ENCODE measurements at regions not wholly inside any gene's neighbourhood (a gene's known extent, or its start where the extent isn't known, plus 50 kb on each side); places are given as distances from the start of the nearest gene placed in this dataset.

DNA sequence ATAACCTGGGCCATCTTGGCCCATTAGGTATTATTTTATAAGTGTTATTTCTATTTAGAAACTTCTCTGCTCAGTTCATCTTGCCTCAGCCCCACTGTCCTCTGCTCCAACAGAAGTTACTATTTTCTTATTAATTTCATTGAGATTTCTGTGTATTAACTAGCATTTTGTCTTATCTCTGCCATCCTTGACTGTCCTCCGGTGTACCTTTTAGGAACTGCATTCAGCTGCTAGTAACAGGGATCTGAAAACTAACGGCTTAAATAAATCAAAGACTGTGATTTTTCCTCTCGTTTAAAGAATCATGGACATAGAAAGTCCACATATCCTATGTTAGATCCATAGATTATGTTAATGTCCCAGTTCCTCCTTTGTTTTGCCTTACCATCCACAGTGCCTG, 382.5 kb downstream of the MATN1 start:
- ATAC-seq, result no peak
- Mint-ChIP-seq H3K9me3 (ENCODE audit: low read depth) (no peaks in the 10 kb centered on the region), H3K36me3 (no peaks in the 10 kb centered on the region), H3K27me3 (peaks cover 14% of the 10 kb centered on the region), H3K4me3 (no peak overlapping the region), H3K4me1 (no peaks in the 10 kb centered on the region), H3K27ac (no peak overlapping the region)
- CTCF ChIA-PET, result no interaction called here
- DNase-seq, result no peak

DNA sequence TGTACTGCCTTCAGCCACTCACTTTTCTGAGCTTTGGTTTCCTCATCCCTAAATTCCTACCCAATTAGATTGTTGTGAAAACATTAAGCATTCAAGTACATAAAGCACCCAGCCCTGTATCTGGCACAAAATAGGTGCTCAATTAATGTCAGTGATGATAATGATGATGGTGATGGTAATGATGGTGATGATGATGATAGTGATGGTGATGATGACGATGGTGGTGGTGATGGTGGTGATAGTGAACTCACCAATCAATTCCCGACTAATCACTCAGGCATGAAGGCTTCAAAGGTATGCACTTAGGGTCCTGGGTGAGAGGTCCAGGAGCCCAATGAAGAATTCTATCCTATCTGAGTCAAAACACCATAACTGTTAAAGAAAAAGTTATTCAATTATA, 383.5 kb downstream of the MATN1 start:
- ATAC-seq, result no peak
- Mint-ChIP-seq H3K27ac (no peak overlapping the region), H3K36me3 (no peaks in the 10 kb centered on the region), H3K4me3 (no peak overlapping the region), H3K27me3 (peaks cover 12% of the 10 kb centered on the region), H3K9me3 (ENCODE audit: low read depth) (no peaks in the 10 kb centered on the region), H3K4me1 (no peaks in the 10 kb centered on the region)
- DNase-seq, result no peak
- CTCF ChIA-PET, result no interaction called here

DNA sequence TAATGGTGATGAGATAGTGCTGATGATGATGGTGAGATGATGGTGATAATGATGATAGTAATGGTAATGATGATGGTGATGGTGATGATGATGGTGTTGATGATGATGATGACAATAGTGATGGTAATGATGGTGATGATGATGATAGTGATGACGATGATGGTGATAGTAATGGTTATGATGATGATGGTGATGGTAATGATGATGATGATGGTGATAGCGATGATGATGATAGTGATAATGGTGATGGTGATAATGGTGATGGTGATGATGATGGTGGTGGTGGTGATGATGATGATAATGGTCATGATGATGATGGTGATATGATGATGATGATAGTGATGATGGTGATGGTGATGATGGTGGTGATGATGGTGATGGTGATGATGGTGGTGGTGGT, 384.6 kb downstream of the MATN1 start:
- H3K9me3 Mint-ChIP-seq (ENCODE audit: low read depth), result no peaks in the 10 kb centered on the region
- no peak overlapping the region for H3K4me3 Mint-ChIP-seq
- no peaks in the 10 kb centered on the region for H3K4me1 Mint-ChIP-seq
- peaks cover 12% of the 10 kb centered on the region for H3K27me3 Mint-ChIP-seq
- no peak for ATAC-seq
- CTCF ChIA-PET, result no interaction called here
- no peak for DNase-seq
- no peaks in the 10 kb centered on the region for H3K36me3 Mint-ChIP-seq
- H3K27ac Mint-ChIP-seq, result no peak overlapping the region

DNA sequence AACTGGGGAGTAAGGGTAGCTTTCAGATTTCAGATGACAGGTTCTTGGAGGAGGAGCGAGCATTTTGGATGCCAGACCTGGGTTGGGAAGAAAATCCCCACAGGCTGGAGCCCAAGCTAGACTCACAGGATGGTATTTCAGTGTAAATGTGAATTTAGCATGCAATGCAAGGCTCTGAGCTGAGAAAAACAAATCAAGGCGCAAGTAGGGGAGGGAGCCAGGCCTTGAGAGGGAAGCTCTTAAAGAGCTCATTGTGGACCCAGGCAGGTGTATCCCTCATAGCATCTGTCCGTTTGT, 386.1 kb downstream of the MATN1 start:
- ATAC-seq (no peak), DNase-seq (no peak)
- Mint-ChIP-seq H3K4me3 (no peak overlapping the region), H3K36me3 (no peaks in the 10 kb centered on the region), H3K4me1 (no peaks in the 10 kb centered on the region), H3K27ac (no peak overlapping the region), H3K9me3 (ENCODE audit: low read depth) (no peaks in the 10 kb centered on the region), H3K27me3 (peaks cover 4% of the 10 kb centered on the region)
- CTCF ChIA-PET, result no interaction called here

DNA sequence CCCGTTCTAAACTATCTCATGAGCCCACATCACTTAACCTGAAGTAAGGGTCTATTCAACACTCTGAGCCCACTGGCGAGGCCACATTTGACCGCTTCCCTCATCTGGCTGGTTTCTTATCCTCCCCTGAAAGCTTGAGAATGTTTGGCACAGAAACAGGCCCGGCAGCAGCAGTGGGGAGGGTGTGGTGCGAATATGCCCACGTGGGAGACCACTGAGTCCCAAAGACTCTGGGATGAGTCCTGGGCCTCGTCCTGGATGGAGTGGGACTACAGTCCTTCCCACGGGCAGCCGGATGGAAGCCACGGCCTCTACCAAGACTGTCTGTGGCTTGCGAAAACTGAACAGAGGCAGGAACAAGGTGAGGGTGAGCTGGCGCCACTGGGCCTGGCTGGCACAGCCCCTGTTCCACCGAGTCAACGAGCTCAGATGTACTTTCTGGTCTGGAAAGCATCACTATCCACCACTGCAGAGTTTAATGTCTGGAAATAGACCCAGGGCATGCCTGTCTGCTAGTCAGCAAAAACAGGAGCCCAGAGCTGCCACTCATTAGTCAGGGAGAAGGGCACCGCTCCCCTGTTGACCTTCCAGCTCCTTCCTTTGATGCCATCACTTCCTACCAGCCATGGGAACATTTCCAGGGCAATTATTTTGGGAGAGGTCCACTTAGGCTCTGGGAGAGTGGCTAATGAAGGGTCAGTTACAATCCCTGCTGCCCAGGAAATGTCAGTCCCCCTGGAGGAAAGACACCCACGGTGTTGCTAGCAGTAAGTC, 386.6 kb downstream of the MATN1 start:
- ATAC-seq (no peak), DNase-seq (peak; percentile 28)
- CTCF ChIA-PET, result no interaction called here

DNA sequence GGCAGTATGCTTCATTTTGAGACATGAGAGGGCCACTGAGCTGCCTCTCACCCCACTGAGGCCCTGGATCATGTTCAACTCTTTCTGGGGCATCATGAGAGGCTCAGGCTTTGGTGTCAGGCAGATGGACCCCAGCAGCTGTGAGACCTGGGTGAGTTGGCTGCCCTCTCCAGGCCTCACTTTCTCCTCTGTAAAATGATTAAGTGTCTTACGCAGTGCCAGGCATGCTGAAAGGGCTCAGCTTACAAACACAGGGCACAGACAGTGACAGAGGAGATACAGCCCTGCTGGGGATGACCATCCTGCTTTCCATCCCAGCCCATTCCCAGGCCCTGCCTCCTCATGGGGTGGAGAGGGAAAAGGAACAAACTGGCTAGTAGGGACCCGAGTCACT, 387.4 kb downstream of the MATN1 start:
- H3K9me3 Mint-ChIP-seq (ENCODE audit: low read depth), result no peaks in the 10 kb centered on the region
- no peaks in the 10 kb centered on the region for H3K4me1 Mint-ChIP-seq
- DNase-seq, result peak; percentile 33
- H3K27me3 Mint-ChIP-seq, result no peaks in the 10 kb centered on the region
- H3K27ac Mint-ChIP-seq, result no peak overlapping the region
- H3K4me3 Mint-ChIP-seq, result no peak overlapping the region
- CTCF ChIA-PET, result no interaction called here
- H3K36me3 Mint-ChIP-seq, result no peaks in the 10 kb centered on the region
- no peak for ATAC-seq

More for the DNA sequence above, 386.6 kb downstream of the MATN1 start:
- H3K27me3 Mint-ChIP-seq, result no peaks in the 10 kb centered on the region
- no peaks in the 10 kb centered on the region for H3K9me3 Mint-ChIP-seq (ENCODE audit: low read depth)
- no peaks in the 10 kb centered on the region for H3K36me3 Mint-ChIP-seq
- H3K4me1 Mint-ChIP-seq, result no peaks in the 10 kb centered on the region
- H3K27ac Mint-ChIP-seq, result no peak overlapping the region
- no peak overlapping the region for H3K4me3 Mint-ChIP-seq

DNA sequence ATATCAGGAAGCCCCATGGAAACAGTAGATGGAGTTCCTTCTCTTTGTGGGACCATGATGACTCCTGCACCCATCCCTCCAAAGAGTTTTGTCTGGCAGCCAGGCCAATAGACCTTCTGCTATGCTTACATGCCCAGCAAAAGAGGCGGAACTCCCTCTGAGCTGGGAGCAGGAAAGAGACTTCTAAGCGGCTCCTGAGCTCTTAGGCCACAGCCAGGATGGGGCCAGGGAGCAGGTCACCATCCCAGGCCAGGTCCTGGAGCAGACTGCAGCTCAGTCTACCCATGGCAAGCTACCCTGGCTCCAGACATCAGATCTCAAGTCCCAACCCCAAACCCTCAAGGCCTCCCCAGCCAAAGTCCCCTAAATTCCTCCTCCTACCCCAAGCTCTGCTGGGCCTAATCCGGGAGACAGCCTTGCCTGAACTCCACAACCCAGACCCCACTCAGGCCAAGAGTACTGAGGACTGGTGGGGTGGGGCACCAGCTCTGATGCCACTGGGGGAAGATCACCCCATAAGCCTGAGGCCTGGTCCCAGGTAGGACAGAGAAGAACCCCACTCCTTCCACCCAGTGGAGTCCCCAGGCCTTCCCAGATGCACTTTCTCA, 387.9 kb downstream of the MATN1 start:
- Mint-ChIP-seq H3K9me3 (ENCODE audit: low read depth) (no peaks in the 10 kb centered on the region), H3K36me3 (no peaks in the 10 kb centered on the region), H3K27me3 (no peaks in the 10 kb centered on the region), H3K4me3 (no peak overlapping the region), H3K27ac (no peak overlapping the region), H3K4me1 (no peaks in the 10 kb centered on the region)
- ATAC-seq (no peak), DNase-seq (peak; percentile 18)
- CTCF ChIA-PET, result no interaction called here

DNA sequence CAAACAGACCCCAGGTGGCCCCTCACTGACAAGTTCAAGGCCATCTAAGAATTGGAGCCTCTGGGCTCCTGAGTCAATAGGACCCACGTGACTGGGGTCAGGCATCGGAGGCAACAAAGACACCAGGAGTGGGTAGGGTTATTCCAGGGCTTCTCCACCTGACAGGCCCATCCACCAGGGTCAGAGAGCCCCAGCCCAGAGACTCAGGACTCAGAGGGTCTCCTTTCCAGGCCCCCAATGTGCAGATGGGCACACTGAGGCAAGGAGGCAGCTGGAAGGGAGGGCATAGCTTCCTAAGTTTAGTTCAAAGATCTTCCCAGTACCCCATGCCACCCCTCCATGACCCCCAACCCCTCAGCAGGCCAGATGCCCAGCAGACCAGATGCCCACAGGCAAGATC, 388.6 kb downstream of the MATN1 start:
- no peaks in the 10 kb centered on the region for H3K9me3 Mint-ChIP-seq (ENCODE audit: low read depth)
- ATAC-seq, result no peak
- no peaks in the 10 kb centered on the region for H3K4me1 Mint-ChIP-seq
- no peak overlapping the region for H3K27ac Mint-ChIP-seq
- H3K36me3 Mint-ChIP-seq, result no peaks in the 10 kb centered on the region
- DNase-seq, result no peak
- no peak overlapping the region for H3K4me3 Mint-ChIP-seq
- H3K27me3 Mint-ChIP-seq, result no peaks in the 10 kb centered on the region
- CTCF ChIA-PET, result no interaction called here

DNA sequence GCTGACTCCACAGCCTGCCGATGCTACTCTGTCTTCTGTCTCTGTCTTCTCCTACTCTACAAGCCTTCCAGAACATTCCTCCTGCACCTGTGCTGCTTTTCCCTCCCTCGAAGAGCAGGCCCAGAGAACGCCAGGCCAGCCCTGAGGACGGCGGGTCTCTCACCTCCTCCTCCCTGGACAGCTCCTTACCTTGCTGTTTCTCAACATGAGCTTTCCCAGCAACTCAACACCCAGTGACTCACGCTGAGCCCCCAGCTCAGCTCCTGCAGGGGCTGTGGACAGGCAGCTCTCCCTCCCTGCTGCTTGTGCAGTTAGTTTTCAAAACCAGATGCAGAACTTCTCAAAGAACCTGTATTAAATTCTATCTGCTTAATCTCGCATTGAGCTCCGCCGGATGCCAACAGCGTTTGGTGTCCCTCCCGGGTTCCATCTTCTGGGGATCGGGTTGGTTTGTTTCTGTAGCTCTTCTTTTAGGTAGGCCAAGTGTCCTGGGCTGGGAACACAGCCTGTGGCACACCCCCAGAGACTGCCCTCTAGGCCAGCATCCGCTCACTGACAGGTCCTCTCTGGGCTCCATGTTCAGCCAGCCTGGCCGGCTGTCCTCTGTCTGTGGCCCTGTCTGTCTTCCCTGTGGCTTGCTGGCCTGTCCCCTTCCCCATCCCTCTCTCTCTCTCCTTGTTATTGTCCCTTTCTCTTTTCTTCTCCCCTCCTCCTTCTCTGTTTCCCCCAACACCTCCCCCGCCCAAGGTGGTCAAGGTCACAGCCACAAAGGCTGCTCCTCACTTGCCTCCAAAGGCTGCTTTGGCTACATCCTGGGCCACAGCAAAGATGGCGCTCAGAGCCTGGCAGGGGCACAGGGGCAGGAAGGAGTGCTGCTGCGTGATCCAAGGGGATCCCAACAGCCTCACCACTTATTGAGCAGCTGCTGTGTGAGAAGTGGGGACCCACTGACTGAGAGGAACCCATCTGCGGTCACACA, 391.0 kb downstream of the MATN1 start:
- Mint-ChIP-seq H3K4me1 (no peaks in the 10 kb centered on the region), H3K9me3 (ENCODE audit: low read depth) (no peaks in the 10 kb centered on the region), H3K36me3 (no peaks in the 10 kb centered on the region), H3K27me3 (no peaks in the 10 kb centered on the region), H3K27ac (no peak overlapping the region), H3K4me3 (no peak overlapping the region)
- CTCF ChIA-PET, result no interaction called here
- ATAC-seq, result no peak
- no peak for DNase-seq

DNA sequence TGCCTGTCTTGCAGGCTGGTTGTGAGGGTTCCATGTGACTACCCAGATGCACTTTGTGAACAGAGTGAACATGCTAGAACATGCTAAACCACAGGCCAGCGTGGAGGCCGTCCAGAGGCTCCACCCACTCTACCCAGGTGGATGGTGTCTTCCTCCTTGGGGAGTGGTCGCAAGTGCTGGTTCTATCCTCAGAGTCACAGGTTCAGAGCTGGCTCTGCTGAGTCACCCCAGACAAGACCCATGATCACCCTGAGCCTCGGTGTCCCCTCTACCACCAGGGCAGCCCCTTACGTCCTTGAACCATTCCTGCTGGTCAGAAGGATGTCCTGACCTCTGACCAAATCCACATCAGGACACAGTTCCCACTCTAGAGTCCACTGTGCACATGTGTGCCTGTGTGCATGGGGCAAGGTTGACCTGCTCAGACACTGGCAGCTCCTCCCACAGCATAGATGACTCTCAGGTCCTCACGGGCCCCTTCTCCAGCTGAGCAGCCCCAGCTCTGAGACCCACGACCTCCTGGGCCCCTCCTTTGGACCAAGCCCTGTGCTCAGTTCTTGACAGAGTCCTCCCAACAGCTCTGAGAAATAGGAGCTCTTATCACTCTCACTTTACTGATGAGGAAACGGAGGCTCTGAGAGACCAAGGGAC, 391.8 kb downstream of the MATN1 start:
- CTCF ChIA-PET, result no interaction called here
- H3K27ac Mint-ChIP-seq, result no peak overlapping the region
- H3K27me3 Mint-ChIP-seq, result no peaks in the 10 kb centered on the region
- H3K4me3 Mint-ChIP-seq, result no peak overlapping the region
- no peak for ATAC-seq
- H3K36me3 Mint-ChIP-seq, result no peaks in the 10 kb centered on the region
- H3K9me3 Mint-ChIP-seq (ENCODE audit: low read depth), result no peaks in the 10 kb centered on the region
- no peaks in the 10 kb centered on the region for H3K4me1 Mint-ChIP-seq
- no peak for DNase-seq

DNA sequence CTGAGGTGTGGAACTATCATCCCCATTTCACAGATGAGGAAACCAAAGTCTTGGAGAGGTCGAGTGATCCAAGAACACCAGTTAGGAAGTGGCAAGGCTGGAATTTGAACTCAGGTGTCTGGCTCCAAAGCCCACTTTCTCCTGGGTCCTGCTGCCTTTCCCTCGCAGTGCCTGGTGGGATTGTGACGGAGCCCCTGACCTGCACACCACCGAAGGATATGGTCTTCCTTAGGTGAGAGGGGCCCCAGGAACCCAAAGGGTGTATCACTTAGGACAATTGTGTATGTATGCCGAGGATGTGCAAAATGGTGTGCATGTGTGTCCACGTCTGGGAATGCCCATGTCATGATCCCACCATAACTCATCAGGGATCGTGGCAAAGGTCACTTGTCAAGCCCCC, 392.7 kb downstream of the MATN1 start:
- Mint-ChIP-seq H3K4me3 (no peak overlapping the region), H3K27ac (no peak overlapping the region), H3K36me3 (no peaks in the 10 kb centered on the region), H3K9me3 (ENCODE audit: low read depth) (no peaks in the 10 kb centered on the region), H3K4me1 (no peaks in the 10 kb centered on the region), H3K27me3 (no peaks in the 10 kb centered on the region)
- DNase-seq, result no peak
- no peak for ATAC-seq
- CTCF ChIA-PET, result no interaction called here

DNA sequence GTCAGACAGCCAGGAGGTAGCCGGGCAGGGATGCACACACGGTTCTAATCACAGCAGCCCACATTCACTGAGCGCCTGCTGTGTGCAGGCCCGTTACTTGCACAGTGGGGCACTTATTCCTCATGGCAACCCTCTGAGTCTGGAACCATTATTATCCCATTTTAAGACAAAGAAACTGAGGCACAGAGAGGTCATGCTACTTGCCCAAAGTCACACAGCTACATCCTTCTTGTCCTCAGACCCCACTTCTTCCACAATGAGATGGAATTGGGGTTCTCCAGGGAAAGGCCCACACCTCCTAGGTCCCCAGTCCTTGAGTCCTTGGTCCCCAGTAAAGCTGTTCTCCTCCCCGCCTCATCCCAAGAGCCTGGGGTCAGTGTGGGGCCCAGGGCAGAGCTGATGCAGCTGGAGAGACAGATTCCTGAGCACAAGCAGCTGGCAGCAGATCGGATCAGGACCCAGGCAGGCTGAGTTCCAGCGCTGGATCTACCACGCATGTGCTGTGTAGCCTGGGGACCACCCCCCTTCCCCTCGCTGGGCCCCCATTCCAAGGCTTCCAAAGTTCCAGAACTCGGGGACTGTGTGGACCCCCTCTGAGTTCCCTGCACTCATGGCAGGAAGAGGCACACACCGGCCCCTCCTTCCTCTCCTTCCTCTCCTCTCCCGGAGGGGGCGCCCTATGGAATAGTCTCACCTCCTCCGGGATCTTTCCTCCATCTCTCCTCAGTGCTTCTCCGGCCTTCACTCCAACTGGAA, 393.4 kb downstream of the MATN1 start:
- Mint-ChIP-seq H3K36me3 (no peaks in the 10 kb centered on the region), H3K4me3 (no peak overlapping the region)
- no peak for ATAC-seq

DNA sequence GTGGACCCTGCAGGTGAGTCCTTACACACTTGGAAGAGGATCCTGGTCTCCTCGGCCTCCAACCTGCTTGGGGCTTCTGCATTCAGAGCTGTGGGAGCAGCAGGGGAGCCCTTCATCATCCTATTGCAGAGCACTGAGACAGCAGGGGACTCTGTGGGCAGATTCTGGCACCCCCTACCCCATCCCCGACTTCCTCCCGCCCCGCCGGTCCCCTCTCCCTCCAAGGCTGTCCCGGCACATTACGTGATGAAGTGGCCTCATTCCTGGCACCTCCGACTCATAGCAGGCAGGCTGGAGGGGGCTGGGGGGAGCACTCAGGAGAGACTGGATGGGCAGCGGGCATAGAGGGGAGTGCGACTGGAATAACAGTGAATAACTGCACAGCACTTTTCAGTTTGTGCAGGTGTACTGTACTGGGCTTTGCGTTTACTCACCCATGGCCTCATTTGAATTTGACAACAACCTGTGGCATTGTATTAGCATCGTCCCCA, 394.1 kb downstream of the MATN1 start:
- H3K9me3 Mint-ChIP-seq (ENCODE audit: low read depth), result no peaks in the 10 kb centered on the region
- H3K36me3 Mint-ChIP-seq, result no peaks in the 10 kb centered on the region
- no peaks in the 10 kb centered on the region for H3K27me3 Mint-ChIP-seq
- ATAC-seq (no peak), DNase-seq (no peak)
- no peaks in the 10 kb centered on the region for H3K4me1 Mint-ChIP-seq
- no peak overlapping the region for H3K27ac Mint-ChIP-seq
- H3K4me3 Mint-ChIP-seq, result no peak overlapping the region
- CTCF ChIA-PET, result no interaction called here

More for the DNA sequence above, 393.4 kb downstream of the MATN1 start:
- no peaks in the 10 kb centered on the region for H3K9me3 Mint-ChIP-seq (ENCODE audit: low read depth)
- H3K27me3 Mint-ChIP-seq, result no peaks in the 10 kb centered on the region
- no peaks in the 10 kb centered on the region for H3K4me1 Mint-ChIP-seq
- CTCF ChIA-PET, result no interaction called here
- H3K27ac Mint-ChIP-seq, result no peak overlapping the region
- DNase-seq, result no peak

All from activated CD8-positive, alpha-beta memory T cell treated with anti-CD3 and anti-CD28 coated beads, Interleukin-2, amount 10 ng/mL, durations not matched to agents 7 days and 5 days (primary cell).